ENCODE measurements at regions not wholly inside any gene's neighbourhood (a gene's known extent, or its start where the extent isn't known, plus 50 kb on each side); places are given as distances from the start of the nearest gene placed in this dataset.

DNA sequence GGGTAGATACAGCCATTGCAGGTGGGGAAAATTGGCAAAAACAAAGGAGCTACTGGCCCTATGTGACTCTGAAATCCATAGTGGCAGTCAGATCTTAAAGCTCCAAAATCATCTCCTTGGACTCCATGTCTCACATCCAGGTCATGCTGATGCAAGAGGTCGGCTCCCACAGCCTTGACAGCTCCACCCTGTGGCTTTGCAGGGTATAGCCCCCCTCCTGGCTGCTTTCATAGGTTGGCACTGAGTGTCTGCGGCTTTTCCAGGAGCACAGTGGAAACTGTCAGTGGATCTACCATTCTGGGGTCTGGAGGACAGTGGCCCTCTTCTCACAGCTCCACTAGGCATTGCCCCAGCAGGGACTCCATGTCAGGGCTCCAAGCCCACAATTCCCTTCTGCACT lies 1190.1 kb downstream of the CDH12 start:
- no peak for TF ChIP-seq POLR2A (IDR thresholded peaks at IDR 0.05)
- TF ChIP-seq, protein P1, sequence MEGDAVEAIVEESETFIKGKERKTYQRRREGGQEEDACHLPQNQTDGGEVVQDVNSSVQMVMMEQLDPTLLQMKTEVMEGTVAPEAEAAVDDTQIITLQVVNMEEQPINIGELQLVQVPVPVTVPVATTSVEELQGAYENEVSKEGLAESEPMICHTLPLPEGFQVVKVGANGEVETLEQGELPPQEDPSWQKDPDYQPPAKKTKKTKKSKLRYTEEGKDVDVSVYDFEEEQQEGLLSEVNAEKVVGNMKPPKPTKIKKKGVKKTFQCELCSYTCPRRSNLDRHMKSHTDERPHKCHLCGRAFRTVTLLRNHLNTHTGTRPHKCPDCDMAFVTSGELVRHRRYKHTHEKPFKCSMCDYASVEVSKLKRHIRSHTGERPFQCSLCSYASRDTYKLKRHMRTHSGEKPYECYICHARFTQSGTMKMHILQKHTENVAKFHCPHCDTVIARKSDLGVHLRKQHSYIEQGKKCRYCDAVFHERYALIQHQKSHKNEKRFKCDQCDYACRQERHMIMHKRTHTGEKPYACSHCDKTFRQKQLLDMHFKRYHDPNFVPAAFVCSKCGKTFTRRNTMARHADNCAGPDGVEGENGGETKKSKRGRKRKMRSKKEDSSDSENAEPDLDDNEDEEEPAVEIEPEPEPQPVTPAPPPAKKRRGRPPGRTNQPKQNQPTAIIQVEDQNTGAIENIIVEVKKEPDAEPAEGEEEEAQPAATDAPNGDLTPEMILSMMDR (IDR thresholded peaks at IDR 0.05 in 4 of 5, conservative IDR thresholded peaks at IDR 0.05 in 1 of 5) = no peak
- ATAC-seq = no peak
- no peaks in the 10 kb centered on the region for H3K36me3 ChIP-seq
- H3K4me3 ChIP-seq = no peak overlapping the region
- H3K27ac ChIP-seq = no peak overlapping the region
- intact Hi-C loops (cut with DNase I; ENCODE audit: low total_unique reads) (no loop called here), in situ Hi-C loops (cut with MboI; ENCODE audit: low sequenced_read_pairs in 4 of 4) (no loop called here)
- H3K9me3 ChIP-seq = no peaks in the 10 kb centered on the region
- no peak for DNase-seq
- H3K27me3 ChIP-seq = no peaks in the 10 kb centered on the region
- H3K4me1 ChIP-seq = no peaks in the 10 kb centered on the region

DNA sequence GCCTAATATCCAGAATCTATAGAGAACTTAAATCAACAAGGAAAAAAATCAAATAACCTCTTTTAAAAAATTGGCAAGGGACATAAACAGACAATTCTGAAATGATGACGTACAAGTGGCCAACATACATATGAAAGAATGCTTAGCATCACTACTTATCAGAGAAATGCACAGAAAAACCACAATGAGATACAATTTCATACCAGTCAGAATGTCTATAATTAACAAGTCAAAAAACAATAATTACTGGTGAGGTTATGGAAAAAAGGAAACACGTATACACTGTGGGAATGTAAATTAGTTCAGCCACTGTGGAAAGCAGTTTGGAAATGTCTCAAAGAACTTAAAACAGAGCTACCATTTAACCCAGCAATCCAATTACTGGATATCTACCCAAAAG lies 1192.0 kb downstream of the CDH12 start:
- Histone ChIP-seq H3K9me3 (no peaks in the 10 kb centered on the region), H3K4me1 (no peaks in the 10 kb centered on the region), H3K4me3 (no peak overlapping the region), H3K36me3 (no peaks in the 10 kb centered on the region), H3K27ac (no peak overlapping the region), H3K27me3 (no peaks in the 10 kb centered on the region)
- TF ChIP-seq POLR2A (IDR thresholded peaks at IDR 0.05) = no peak
- TF ChIP-seq, protein P1 (IDR thresholded peaks at IDR 0.05 in 4 of 5, conservative IDR thresholded peaks at IDR 0.05 in 1 of 5) = no peak
- DNase-seq (no peak), ATAC-seq (no peak)
- intact Hi-C loops (cut with DNase I; ENCODE audit: low total_unique reads) (no loop called here), in situ Hi-C loops (cut with MboI; ENCODE audit: low sequenced_read_pairs in 4 of 4) (no loop called here)

DNA sequence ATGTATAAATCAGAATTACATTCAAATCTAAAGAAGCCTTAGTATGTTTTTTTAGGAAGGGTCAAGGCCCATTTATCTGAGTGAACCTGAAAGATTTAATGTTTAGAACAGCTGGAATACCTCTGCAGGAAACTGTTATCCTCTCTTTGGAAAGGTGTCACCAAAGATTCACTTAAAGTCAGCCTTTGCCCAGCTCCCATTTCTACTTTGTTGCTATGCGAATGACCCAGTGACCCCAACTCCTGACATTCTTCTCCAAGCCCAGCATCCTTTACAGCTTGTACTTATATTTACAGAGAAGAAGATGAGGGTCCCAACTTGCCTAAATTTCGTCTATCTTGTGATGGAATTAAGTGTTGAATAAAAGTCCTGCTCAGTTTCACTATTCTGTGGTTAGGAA lies 1198.6 kb downstream of the CDH12 start:
- in situ Hi-C loops (cut with MboI; ENCODE audit: low sequenced_read_pairs in 4 of 4) (no loop called here), intact Hi-C loops (cut with DNase I; ENCODE audit: low total_unique reads) (no loop called here)
- no peaks in the 10 kb centered on the region for H3K36me3 ChIP-seq
- H3K9me3 ChIP-seq = no peaks in the 10 kb centered on the region
- no peak for ATAC-seq
- TF ChIP-seq, protein P1 (IDR thresholded peaks at IDR 0.05 in 4 of 5, conservative IDR thresholded peaks at IDR 0.05 in 1 of 5) = no peak
- no peak for TF ChIP-seq POLR2A (IDR thresholded peaks at IDR 0.05)
- H3K27ac ChIP-seq = no peak overlapping the region
- DNase-seq = no peak
- no peaks in the 10 kb centered on the region for H3K27me3 ChIP-seq
- no peaks in the 10 kb centered on the region for H3K4me1 ChIP-seq
- H3K4me3 ChIP-seq = no peak overlapping the region

DNA sequence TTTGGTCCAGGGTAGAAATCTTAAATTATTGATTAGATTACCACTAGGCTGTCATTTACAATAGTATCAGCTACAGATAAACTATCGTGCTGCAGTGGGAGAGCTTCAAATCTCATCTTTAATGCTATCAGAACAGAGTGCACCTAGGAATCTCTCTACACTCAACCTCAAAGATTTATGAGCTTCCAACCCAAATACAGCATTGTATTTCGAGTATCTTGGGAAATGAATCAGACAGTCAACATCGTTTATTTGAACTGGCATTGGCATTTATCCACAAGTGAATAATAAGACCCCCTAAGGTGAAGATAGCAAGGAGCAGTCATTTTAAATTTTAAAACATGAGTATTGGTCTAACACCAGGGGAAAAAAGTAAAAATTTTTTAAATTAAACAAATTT lies 1203.2 kb downstream of the CDH12 start:
- intact Hi-C loops (cut with DNase I; ENCODE audit: low total_unique reads) = no loop called here
- ATAC-seq = no peak

DNA sequence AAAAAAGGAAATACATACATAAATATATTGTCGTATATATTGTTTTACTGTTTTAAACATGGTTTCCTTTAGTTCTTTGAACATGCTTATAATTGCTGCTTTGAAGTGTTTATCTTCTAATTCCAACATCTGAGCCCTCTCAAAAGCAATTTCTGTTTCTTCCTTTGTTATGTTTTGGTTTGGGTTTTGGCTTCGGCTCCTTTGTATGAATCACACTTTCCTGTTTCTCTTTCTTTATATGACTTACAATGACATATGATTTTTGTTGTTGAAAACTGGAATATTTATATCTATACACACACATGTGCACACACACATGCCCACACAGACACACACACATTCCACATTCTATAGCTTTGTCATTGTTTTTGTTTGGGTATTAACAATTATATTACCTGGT lies 1206.7 kb downstream of the CDH12 start:
- ATAC-seq = no peak
- in situ Hi-C loops (cut with MboI; ENCODE audit: low sequenced_read_pairs in 4 of 4) = no loop called here

More for the DNA sequence above, 1203.2 kb downstream of the CDH12 start:
- Histone ChIP-seq H3K9me3 (no peaks in the 10 kb centered on the region), H3K4me1 (no peaks in the 10 kb centered on the region), H3K4me3 (no peak overlapping the region), H3K27ac (no peak overlapping the region), H3K36me3 (no peaks in the 10 kb centered on the region), H3K27me3 (no peaks in the 10 kb centered on the region)
- TF ChIP-seq POLR2A (IDR thresholded peaks at IDR 0.05) = no peak
- TF ChIP-seq, protein P1 (IDR thresholded peaks at IDR 0.05 in 4 of 5, conservative IDR thresholded peaks at IDR 0.05 in 1 of 5) = no peak
- DNase-seq = no peak
- in situ Hi-C loops (cut with MboI; ENCODE audit: low sequenced_read_pairs in 4 of 4) = no loop called here

More for the DNA sequence above, 1206.7 kb downstream of the CDH12 start:
- Histone ChIP-seq H3K4me1 (no peaks in the 10 kb centered on the region), H3K4me3 (no peak overlapping the region), H3K27ac (no peak overlapping the region), H3K36me3 (no peaks in the 10 kb centered on the region), H3K27me3 (no peaks in the 10 kb centered on the region), H3K9me3 (no peaks in the 10 kb centered on the region)
- intact Hi-C loops (cut with DNase I; ENCODE audit: low total_unique reads) = no loop called here
- TF ChIP-seq, protein P1 (IDR thresholded peaks at IDR 0.05 in 4 of 5, conservative IDR thresholded peaks at IDR 0.05 in 1 of 5) = no peak
- no peak for TF ChIP-seq POLR2A (IDR thresholded peaks at IDR 0.05)
- no peak for DNase-seq
